HG02571 (cell line): ENCODE measurements at regions not wholly inside any gene's neighbourhood (a gene's known extent, or its start where the extent isn't known, plus 50 kb on each side); places are given as distances from the start of the nearest gene placed in this dataset.
"Not testable (repeated sequence)": the region's sequence is repeated elsewhere in the genome, so short reads cannot be mapped to it uniquely, and the experiment has no call there.

Source experiments
- ATAC-seq: cut with Tn5 transposase; IDR thresholded peaks from one replicate; pipeline ENCODE4 v1.9.1; 2021; ENCODE audit warnings: mild to moderate bottlenecking, moderate library complexity; ENCODE audit not compliant: unreplicated experiment

DNA sequence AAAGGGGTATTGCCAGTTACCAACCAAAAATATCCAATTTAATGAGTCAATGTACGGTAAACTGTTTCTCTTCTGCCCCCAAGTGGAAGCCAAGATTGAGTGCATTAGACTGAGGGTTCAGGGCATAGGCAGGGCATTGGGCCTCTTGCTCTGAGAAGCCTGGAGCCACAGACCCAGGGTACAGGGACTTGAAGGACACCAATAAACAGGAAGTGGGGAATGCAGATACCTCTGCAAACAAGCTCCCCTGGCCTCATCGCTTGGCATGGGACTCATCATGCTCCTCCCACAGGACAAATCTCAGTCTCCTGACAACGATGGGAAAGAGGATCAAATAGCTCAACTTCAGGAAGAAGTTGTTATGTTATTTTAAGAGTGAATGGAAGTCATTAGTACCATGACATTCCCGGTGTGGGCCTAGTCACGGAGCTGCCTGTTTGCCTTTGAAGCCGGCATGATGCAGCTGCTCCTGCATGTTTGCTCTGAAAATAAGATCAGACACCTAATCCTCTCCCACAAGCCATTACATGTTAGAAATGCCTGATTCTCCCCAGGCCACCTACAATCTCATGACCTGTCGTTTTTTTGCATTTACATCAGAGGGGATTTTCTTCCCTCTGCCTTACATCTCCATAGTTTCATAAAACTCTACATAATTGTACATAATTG is 224.2 kb downstream of the RCHY1 start:
- no peak for ATAC-seq

DNA sequence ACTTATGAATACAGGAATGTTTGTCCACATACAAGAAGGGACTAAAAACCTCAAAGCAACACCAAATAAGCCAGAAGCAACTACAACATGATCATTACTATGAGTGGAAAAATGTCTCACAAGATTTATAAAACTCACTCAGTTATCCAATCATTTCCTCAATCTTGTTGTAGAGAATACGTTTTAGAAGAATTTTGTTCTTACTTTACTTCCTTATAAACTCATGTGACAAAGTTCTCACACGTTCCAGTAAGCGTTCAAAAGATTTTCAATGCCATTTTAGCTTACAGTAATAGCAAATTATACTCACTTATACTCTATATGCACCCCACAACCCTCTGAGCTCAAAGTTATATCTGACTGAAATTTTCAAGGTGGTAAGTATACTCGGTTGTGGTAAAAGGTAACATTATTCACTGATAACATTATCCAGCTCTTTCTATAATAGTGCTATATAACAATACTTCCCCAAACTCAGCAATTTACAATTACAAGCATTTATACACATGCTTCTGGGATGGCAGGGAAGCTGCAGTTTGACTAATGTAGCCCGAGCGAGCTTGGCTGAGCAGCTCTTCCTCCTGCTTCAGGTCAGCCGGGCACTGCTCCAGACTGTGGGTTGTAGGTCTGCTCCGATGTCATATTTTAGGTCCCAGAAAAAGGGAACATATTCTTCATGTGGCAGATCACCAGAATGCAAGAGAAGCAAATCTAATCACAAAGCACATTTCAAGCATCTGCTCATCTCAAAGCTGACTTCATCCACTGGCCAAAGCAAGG is 226.3 kb downstream of the RCHY1 start:
- no peak for ATAC-seq

DNA sequence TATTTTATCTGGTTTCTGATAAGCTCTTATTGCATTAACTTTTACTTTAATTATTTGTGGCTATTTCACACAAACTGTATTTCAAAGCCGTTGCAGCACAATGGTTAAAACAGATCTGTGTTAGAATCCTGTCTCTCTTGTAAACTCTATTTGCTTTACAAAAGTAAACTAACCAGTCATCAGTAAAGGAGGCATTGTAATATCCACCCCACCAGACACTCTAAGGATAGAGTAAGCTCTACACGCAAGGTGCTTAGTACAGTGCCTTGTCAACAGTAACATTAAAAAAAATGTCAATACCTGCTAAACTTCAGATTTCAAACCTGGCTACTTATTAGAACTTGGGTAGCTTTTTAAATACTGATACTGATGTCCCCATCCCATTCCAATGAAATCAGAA is 228.4 kb downstream of the RCHY1 start:
- no peak for ATAC-seq

DNA sequence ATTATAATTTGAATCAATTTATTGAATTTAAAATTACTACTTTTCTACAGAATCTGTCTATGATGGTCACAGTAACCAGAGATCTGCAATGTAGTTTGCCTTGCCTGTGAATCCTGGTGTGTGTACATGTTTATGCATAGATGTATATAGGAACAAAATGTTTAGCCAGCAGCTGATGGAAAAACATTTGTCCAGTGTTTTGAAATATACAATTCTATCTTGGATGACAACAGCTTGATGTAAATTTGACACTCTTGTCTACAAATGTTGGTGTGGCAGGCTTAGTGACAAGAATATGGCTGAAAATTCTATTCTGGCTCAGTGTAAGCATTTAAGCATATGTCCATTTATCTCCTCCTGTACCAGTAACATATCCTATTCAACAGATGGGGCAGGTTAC is 229.4 kb downstream of the RCHY1 start:
- no peak for ATAC-seq

DNA sequence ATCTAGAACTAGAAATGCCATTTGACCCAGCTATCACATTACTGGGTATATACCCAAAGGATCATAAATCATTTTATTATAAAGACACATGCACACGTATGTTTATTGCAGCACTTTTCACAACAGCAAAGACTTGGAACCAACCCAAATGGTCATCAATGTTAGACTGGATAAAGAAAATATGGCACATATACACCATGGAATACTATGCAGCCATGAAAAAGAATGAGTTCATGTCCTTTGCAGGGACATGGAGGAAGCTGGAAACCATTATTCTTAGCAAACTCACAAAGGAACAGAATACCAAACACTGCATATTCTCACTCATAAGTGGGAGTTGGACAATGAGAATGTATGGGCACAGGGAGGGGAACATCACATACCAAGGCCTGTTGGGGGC is 233.7 kb downstream of the RCHY1 start:
- ATAC-seq = not testable (repeated sequence)

DNA sequence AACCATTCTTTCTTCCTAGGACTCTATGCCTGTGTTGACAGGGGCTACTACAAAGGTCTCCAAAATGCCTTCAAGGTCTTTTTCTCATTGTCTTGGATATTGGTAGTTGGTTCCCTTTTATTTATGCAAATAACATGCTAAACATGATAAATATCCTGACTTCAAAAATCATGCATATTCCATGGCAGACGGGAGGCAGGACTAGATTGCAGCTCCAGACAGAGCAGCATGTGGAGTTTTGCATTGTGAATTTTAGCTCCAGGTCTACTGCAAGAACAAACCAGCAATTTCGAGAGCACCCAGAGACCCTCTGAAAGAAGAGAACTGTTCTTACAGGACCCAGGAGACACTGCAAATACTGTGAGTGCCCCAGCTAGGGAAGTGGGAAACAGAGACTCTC is 254.9 kb downstream of the RCHY1 start:
- no peak for ATAC-seq

DNA sequence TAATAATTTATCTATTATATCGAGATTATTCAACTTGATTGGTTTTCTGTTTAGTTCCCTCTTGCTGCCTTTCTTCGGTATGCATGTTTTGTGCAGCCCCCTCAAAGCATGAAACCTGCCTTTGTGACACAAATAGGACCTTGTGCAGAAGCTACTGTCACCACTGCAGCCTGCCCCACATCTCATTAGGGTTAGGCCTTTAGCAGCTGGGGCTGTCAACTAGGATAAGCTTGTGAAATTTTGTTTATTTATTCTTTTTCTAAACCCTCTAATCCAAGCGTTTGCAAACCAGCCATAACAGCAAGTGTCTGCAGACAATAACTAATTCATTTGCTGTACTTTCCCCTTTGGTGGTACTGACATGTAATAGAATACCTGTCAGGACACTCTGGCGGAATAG is 258.9 kb downstream of the RCHY1 start:
- no peak for ATAC-seq

DNA sequence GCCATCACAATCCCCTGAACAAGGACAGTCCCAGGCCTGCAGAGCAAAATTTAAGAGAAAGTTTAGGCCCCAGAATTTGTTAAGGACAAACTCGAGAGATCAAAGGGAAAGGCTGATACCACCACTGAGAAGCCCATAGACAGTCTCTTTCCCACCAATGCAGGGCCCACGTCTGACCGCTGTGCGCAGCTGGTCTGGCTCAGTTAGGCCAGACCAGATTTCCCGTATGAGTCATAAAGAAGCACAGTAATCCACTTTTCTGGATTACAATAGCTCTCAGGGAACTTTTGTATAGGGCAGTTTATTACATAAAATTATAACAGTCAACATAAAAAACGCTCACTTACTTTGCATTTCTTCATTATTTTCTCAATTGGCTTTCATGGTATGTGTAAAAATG is 259.5 kb downstream of the RCHY1 start:
- no peak for ATAC-seq

DNA sequence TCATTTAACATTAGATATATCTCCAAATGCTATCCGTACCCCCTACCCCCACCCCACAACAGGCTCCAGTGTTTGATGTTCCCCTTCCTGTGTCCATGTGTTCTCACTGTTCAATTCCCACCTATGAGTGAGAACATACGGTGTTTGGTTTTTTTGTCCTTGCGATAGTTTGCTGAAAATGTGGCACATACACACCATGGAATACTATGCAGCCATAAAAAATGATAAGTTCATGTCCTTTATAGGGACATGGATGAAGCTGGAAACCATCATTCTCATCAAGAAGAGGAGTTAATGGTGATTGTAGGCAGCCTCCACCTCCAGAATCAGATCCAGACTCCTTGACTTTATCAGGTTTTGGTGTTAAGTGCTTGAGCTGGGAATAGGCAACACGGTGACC is 261.1 kb downstream of the RCHY1 start:
- ATAC-seq = not testable (repeated sequence)

DNA sequence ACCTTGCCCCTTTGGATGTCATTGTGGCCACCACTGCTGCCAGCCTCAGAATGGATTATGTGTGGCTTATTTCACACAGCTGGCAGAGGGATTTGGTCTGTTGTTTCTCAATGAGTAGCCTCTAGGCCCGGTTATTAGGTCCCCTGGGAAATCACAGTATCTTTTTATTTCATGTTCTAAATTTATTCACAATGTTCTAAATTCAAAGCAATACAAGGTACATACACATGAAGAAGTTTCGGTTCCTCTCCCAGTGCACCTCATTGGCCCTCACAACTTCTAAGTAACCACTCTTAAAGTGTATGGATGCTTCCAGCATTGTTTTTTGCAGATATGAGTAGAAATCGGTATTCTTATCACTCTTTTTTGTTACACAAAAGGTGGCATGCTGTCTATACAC is 262.7 kb downstream of the RCHY1 start:
- peak; percentile 62 for ATAC-seq

DNA sequence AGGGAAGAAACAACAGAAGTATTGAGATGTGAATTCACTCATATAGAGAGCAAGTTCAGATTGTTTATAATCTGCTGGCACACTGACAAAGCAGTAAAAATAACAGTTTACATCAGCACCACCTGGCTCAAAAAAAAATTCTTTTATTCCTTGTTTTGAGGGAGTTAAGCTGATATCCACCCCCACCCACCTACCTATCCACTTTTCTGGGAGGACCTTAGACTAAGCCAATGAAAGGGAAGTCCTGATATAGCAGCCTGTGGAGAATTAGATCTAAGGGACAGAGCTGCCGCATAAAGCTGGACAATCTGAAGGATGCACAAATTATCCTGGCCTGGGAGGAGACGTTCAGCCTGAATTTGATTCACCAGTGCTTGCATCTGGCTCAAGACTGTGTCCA is 264.5 kb downstream of the RCHY1 start:
- ATAC-seq = no peak

DNA sequence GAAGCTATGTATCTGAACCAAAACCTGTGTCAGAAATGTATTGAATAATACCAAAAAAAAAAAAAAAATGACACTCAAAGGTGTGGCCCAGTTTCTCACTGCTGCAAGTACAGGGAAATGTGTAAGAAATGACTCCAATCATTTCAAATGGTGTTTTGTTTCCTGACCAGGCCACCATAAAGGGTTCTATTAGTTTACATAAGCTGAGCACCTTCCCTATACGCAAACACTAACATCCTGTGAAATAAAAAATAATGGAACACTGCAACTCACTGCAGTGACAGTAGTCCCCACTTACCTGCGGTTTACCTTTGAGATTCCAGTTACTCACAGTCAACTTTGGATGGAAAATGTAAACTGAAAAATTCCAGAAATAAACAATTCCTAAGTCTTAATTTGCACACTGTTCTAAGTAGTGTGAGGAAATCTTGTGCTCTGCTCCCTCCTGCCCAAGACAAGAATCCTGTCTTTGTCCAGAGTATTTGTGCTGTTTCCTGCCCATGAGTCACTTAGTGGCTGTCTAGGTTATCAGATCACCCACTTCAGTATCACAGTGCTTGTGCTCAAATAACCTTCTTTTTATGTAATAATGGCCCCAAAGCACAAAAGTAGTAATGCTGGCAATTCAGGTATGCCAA is 265.3 kb downstream of the RCHY1 start:
- no peak for ATAC-seq

DNA sequence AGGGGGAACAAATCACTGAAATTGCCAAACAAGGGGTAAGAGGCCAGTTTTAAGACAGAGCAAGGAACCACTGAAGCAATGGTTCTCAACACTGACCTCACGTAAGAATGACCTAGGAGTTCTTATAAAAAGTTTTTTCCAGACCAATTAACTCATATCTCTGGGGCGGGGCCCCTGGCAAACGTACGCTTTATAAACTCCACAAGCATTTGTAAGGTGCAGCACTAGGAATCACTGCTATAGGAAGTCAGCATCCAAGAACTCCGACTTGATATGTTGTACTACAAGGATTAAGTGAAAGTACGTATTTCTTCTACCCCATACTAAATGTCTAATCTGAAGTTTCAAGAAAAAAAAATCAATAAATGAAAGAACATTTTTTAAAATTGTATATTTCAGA is 269.9 kb downstream of the RCHY1 start:
- no peak for ATAC-seq

DNA sequence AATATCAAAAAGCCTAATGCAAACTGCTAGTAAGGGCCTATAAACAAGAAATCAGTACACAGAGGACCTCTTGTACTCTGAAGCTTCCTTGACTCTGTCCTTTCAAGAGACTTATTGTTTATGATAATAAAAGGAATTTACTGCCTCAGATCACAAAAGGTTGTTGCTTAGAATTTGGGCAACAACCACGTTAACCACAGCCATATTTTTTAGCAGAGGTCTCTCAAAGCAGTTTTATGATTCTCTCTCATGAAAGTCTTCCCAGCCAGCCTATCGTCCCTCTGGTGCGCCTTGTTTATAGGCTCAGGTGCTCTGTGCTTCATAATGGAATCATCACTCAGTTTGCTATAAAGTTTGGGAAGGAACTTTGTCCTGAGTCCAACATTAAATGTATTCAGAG is 270.6 kb downstream of the RCHY1 start:
- ATAC-seq = no peak

DNA sequence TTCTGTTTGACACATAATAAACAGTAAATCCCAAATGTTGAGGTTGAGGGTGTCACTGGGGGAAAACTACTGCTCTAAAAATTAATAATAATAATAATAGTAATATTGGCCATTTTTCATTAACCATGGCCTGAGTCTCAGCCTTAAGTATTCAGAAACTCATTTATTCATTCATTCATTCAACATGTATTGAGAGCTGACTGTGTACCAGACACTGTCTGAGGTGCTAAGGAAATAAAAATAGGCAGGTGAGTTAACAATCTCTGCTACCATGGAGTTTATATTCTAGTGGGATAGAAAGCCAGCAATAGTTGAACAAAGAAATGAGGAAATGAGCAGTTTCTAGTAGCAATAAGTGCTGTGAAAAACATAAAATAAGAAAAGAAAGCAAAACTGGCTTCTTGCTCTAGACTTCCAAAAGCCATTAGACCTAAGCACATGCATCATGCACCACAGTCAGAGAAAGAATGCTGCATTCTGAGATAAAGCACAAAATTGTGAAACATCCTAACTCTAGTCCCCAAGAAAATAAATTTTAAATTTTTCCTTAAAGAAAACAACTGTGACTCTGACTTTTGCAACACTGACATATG is 278.7 kb downstream of the RCHY1 start:
- peak; percentile 98 for ATAC-seq

DNA sequence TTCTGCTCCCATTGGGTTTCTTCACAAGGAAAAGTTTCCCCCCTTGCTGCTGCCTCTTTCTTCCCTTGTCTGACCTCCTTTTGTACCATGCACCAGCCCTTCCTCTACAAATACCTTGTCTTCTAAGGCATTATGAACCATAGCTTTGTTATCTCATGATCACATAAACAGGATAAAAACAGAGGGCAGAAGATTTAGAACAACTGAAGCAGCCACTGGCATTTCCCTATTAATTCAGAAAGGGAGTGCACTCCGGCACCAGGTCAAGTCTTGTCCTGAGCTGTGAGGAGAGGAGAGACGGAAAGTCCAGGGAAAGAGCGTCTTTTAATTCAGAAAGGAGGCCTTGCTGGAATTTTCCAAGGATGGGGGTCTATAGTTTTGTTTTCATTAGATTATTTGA is 281.7 kb downstream of the RCHY1 start:
- ATAC-seq = no peak

DNA sequence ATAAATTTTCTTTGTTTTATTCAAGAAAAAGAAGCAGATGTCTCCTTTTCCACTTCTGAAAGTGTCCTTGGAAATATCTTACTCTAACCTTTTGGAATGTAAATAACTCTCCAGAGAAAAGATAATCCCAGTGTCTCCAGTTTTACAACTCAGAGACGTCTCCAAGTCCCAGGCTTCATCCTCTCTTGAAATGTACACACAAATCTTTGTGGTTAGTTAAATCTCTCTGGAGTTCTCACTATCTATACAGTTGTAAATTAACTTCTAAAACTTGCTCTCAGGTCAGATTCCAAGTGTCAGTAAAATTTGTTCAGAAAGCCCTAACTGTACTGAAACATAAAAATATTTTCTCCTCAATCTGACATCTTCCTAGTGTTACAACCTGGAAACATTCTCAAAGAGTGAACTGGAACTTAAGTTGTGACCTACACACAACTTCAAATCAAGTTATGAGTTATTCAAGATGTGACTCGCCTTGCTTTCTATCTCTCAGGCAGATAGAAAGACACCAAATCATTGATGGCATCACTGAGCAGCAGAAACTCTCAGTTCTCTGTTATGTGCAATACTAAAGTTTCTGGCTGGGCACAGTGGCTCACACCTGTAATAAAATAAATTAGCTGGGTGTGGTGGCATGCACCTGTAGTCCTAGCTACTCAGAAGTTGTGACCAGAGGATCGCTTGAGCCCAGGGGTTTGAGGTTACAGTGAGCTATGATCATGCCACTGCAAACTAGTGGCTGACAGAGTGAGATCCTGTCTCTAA is 284.2 kb downstream of the RCHY1 start:
- ATAC-seq = no peak

DNA sequence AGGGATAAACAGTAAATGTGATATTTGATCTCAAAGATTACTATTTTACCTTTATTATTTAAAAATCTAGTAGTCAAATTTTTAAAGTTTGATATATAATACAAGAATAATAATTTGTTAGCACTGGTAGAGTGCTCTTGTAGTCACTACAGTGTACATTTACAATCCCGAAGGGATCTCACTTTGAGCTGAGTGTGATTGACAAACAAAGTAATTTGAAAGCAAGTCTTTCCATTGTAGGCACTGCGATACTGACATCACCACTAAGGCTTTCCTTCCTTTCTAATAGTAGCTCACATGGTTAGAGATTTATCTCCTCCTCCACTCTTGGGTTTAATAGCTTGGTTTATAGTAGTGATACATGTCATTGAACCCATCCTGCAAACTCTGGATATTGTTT is 280.6 kb downstream of the PARM1 start:
- no peak for ATAC-seq

DNA sequence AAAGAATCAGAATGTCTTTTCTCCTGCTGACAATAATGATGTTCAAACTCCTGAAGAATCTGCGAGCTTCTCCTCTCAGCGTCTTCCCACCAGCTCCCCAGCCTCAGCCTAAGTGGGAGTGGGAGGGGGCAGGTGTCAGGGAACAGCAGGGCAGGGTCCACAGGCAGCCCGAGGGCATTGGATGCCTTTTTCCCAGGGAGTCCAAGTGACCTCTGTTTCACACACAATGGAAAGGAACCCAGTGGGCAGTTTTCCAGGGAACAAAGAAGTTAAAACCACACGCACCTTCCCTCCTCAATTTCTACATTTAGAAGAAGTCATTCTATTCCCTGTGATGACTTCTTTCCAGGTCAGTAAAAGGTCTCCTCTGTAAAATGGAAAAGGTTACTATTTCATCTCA is 278.5 kb downstream of the PARM1 start:
- ATAC-seq = no peak

DNA sequence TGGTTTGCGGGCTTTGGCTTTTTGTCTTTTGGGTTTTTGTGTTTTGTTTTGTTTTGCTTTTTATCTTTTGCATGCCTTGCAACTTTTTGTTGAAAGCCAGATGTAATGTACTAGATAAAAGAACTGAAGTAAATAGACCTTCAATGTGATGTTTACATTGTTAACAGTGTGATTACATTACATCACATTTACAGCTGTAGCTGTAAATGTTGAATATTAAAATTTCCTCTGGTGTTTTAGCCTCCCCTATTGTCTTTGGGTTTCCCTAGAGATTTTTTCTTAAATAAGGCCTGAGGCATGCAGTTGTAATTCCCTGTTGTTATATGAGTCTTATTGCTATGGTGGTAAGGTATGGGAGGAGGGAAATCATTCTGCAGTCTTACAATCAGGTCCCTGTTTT is 275.0 kb downstream of the PARM1 start:
- no peak for ATAC-seq

DNA sequence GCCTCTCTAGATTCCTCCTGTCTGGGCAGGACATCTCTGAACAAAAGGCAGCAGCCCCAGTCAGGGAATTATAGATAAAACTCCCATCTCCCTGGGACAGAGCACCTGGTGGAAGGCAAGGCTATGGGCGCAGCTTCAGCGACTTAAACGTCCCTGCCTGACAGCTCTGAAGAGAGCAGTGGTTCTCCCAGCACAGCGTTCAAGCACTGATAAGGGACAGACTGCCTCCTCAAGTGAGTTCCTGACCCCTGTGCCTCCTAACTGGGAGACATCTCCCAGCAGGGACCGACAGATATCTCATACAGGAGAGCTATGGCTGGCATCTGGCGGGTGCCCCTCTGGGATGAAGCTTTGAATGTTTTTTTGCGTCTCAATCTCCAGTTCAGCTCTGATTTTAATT is 262.2 kb downstream of the PARM1 start:
- ATAC-seq = no peak
